HTR-8/SVneo (cell line): ENCODE measurements at regions not wholly inside any gene's neighbourhood (a gene's known extent, or its start where the extent isn't known, plus 50 kb on each side); places are given as distances from the start of the nearest gene placed in this dataset.
A peak's percentile ranks its signal among the peaks of the same experiment; 100 is the strongest.
"Not testable (repeated sequence)": the region's sequence is repeated elsewhere in the genome, so short reads cannot be mapped to it uniquely, and the experiment has no call there.

Experiments used
- DNase-seq: peaks from one replicate; pipeline ENCODE4 v3.0.0; 2011; ENCODE audit warnings: low spot score, mixed read lengths; ENCODE audit not compliant: insufficient read length
- FAIRE-seq: peaks from 2 replicates; lab custom pipeline; 2011; peaks lifted over from hg19 to GRCh38; lab: Jason Lieb, UNC

- peak; percentile 52 for DNase-seq
- peak; percentile 70 for FAIRE-seq
Measured at GRCh38 chr2:234587341-234588053, 90.6 kb upstream of the ARL4C start.

- DNase-seq = no peak
- FAIRE-seq = no peak
Measured at GRCh38 chr2:234583331-234583730, 86.5 kb upstream of the ARL4C start.

DNA sequence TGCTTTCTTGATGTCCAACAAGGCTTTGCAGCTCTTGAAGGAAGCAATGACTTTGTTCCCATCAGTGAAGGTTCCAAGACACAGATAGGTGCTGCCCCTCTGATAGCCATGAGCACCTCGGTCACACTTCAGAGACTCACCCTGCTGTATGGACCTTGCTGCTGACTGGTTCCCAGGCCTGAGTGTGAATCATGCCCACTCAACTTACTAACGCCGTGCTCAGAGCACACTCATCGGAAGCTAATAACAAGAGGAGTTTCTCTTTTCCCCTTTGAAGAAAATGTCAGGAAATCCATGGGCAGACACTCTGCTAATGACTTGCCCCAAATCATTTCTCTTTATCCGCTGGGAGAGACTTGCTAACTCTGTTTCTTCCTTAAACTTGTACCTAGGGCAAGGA is 83.8 kb upstream of the ARL4C start:
- no peak for FAIRE-seq

DNA sequence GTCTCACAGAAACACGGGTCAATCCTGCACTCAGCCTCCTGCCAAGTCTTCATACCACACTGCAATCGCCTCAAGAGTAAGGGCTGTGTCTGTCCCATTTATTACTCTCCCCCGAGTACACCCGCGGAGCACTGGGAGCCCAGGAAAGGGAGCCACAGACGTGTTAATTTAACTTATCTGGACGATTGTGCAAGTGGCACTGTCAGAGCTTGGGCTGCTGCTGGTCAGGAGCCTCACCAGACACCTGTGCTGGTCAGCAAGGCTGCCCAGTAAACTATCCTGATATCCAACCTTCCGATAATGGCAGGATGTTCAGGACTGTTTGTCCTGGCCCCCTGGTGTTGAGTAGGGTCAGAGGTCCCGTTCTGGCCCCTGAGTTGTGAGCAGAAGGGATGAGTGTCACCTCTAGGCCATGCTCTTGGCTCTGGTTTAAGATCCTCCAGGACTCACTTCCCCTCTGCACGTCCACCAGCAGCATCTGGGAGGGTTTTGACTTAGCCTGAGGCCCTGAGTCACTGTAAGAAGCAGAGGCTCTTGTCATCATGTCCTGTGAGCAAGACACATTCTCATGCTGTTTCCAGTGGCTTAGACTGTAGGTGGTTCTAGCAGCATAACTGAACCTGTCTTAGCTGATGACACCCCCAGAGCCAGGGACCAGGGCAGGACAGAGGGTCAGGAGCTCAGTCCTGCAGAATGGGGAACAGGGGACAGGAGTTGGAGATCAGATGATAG is 82.5 kb upstream of the ARL4C start:
- DNase-seq (peak; percentile 44), FAIRE-seq (peak; percentile 28)

More for the DNA sequence above, 83.8 kb upstream of the ARL4C start:
- DNase-seq = no peak

- FAIRE-seq (peak; percentile 99), DNase-seq (no peak)
Measured at GRCh38 chr2:234578389-234578788, 81.5 kb upstream of the ARL4C start.

DNA sequence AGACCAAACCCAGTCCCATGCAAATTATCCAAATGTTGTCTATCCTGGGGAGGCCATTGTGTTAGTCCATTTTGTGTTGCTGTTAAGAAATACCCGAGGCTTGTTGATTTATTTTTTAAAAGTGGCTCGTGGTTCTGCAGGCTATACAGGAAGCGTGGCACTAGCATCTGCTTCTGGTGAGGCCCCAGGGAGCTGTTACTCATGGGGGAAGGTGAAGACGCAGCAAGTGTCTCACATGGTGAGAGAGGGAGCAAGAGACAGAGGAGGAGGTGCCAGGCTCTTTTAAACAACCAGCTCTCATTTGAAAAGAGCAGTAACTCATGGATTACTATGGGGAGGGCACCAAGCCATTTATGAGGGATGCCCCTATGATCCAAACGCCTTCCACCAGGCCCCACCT is 80.3 kb upstream of the ARL4C start:
- FAIRE-seq (no peak), DNase-seq (no peak)

DNA sequence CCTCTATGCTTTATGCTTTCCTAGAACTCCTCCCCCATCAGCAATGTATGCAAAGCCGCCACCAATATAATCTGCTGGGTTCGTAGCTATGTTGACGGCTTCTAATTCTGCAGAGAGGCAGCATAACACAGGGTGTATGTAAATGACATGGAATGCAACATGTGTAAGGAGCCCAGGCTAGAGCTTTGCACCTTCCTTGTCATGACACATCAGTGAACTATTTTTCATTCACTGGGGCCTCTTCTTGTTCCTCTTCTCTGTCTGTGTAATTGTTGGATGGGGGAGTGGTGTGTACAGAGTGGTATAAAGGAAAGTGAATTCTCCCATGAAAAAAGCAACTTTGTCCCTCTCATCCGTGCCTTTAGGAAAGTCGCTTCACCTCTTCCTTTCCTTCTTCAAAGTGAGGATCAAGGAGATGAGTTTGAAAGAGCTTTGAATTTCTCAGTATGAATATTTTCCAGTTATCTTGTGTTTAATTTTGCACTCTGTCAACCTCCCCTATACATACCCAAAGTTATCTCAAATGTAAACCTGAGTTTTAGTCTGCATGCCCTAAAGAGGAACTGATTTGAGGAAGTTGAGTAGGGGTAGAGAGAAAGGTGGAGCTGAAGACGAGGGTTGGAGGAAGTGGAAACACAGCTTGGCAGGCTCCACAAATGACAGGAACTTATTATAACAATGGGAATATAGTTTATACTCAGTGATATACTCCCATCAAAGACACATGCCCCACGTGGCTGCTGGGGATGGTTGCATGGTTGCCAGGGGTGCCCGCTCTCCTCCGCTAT is 74.9 kb upstream of the ARL4C start:
- DNase-seq (no peak), FAIRE-seq (no peak)

- FAIRE-seq = no peak
- DNase-seq = no peak
Measured at GRCh38 chr2:234570476-234570875, 73.6 kb upstream of the ARL4C start.

- no peak for FAIRE-seq
- no peak for DNase-seq
Measured at GRCh38 chr2:234569776-234570430, 73.0 kb upstream of the ARL4C start.

DNA sequence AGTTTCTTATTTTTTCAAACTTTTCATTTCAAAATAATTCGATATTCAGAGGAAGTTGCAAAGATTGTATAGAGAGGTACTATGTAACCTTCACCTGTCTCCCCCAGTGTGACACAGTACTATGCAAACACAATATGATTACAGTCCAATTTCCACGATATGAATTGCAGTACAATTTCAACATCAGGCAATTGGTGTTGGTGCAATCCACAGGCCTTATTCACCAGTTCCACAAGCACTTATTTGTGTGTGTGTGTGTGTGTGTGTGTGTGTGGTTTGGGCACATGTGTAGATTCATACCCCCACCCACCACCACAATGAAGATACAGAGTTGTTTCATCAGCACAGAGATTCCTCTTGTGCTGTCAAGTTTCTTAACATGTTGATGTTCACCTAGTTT is 69.7 kb upstream of the ARL4C start:
- DNase-seq (no peak), FAIRE-seq (no peak)

DNA sequence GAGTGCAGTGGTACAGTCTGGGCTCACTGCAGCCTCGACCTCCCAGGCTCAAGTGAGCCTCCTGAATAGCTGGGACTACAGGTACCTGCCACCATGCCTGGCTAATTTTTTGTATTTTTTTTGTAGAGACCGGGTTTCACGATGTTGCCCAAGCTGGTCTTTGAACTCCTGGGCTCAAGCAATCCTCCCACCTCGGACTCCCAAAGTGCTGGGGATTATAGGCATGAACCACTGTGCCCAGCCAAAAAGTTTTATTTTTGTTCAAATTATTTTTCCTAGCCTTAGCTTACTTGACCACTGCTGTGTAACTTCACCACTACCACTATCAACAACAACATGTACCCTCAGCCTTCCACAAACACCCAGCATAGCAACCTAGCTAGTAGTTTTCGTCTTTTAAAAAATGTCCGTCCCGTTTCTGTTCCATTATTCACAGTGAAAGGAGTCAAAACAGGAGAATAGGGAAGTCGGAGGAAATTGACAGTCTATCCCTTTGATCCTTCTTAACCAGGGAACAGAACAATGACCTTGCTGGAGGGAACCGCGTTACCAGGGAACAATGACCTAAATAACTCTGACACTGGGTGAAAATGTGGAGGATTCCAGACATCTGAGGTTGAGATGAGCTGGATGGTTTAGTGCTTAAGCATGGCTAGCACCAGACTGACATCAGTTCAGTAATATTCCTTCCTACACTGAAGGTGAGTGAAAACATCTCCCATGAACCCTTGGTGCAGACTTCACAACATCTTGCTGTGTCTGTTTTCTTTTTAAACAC is 69.2 kb upstream of the ARL4C start:
- no peak for DNase-seq
- no peak for FAIRE-seq

- no peak for FAIRE-seq
Measured at GRCh38 chr2:234565201-234565600, 68.3 kb upstream of the ARL4C start.

DNA sequence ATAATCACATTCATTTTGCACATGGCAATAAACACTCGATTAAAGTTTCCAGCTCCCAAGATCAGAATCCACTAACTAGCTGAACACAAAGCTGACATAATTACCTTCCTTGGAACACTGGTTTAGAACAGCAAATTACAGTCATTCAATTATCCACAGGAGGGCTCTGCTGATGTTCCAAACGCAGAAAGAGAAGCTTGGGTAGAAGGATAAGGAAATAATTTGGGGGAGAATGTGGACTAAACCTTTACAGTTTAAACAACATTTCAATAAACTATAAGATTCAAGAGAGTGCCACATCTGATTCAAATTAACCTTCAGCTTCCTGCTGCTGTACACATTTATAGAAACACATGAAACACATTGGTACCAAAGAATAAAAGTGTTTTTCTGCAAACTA is 67.8 kb upstream of the ARL4C start:
- DNase-seq (no peak), FAIRE-seq (no peak)

More at GRCh38 chr2:234565201-234565600, 68.3 kb upstream of the ARL4C start:
- no peak for DNase-seq

- FAIRE-seq (no peak), DNase-seq (no peak)
Measured at GRCh38 chr2:234559609-234560008, 62.7 kb upstream of the ARL4C start.

GRCh38 chr2:234558642-234559041 is 61.8 kb upstream of the ARL4C start:
- FAIRE-seq (no peak), DNase-seq (no peak)

GRCh38 chr2:234556848-234557573 is 60.1 kb upstream of the ARL4C start:
- no peak for FAIRE-seq
- no peak for DNase-seq

GRCh38 chr2:234555616-234556249 is 58.9 kb upstream of the ARL4C start:
- no peak for DNase-seq
- no peak for FAIRE-seq

GRCh38 chr2:234555161-234555560 is 58.3 kb upstream of the ARL4C start:
- DNase-seq = no peak
- FAIRE-seq = no peak

DNA sequence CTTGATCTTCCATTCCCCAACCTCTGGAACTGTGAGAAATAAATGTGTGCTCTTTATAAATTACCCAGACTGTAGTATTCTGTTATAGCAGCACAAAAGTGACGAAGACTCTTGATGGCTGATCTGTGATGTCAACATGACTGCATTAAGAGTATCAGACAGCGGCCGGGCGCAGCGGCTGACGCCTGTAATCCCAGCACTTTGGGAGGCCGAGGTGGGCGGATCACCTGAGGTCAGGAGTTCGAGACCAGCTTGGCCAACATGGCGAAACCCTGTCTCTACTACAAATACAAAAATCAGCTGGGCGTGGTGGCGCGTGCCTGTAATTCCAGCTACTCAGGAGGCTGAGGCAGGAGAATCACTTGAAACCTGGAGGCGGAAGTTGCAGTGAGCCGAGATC is 56.3 kb upstream of the ARL4C start:
- DNase-seq, FAIRE-seq: not testable (repeated sequence)
